Fibroblast of mammary gland (primary cell): ENCODE measurements at regions not wholly inside any gene's neighbourhood (a gene's known extent, or its start where the extent isn't known, plus 50 kb on each side); places are given as distances from the start of the nearest gene placed in this dataset.
"Not testable (repeated sequence)": the region's sequence is repeated elsewhere in the genome, so short reads cannot be mapped to it uniquely, and the experiment has no call there.

Experiments
- DNase-seq: peaks from one replicate; pipeline ENCODE4 v3.0.0-alpha.2; 2010; ENCODE audit warnings: low read depth
- H3K4me3 ChIP-seq: 2 replicates; pipeline ENCODE4 v1.5.1; 2011; ENCODE audit warnings: low read depth, mild to moderate bottlenecking, low read length, moderate library complexity; ENCODE audit not compliant: control insufficient read depth
- TF ChIP-seq, protein P1 (sequence below): conservative IDR thresholded peaks from 2 replicates; pipeline ENCODE4 v1.5.1; 2011; ENCODE audit warnings: low read depth, low read length, inconsistent platforms; ENCODE audit not compliant: control insufficient read depth, insufficient read depth

DNA sequence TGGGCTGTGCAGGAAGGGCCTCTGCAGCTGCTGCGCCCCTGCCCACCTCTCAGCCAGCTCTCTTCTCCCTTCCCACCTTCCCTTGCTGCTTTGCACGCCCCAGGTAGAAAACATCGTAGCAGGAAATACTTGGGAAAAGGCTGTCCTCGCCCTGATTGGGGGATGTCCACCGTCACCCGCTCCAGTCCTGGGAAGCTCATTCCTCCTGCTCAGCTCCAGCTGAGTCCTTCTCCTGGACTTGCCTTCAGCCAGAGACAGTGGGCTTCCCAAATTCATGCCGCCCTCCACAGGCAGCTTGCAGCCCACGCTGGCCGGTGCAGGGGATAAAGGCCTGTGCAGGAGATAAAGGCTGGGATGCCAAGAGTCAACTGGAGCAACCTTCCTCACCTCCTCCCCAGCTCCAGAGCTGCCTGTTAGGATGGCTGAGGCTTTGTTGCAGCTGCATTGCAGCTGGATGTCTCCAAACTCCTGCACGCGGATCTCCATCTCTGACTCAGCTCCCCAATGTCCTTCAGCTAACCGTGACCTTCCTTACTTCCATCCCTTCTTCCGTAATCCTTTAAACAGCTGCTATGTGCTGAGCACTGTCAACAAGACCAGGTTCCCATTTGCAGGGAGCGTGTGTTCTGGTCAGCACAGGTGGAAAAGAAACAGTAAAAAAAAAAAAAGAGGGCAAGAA lies 402.0 kb upstream of the TNRC6C start:
- TF ChIP-seq, protein P1, sequence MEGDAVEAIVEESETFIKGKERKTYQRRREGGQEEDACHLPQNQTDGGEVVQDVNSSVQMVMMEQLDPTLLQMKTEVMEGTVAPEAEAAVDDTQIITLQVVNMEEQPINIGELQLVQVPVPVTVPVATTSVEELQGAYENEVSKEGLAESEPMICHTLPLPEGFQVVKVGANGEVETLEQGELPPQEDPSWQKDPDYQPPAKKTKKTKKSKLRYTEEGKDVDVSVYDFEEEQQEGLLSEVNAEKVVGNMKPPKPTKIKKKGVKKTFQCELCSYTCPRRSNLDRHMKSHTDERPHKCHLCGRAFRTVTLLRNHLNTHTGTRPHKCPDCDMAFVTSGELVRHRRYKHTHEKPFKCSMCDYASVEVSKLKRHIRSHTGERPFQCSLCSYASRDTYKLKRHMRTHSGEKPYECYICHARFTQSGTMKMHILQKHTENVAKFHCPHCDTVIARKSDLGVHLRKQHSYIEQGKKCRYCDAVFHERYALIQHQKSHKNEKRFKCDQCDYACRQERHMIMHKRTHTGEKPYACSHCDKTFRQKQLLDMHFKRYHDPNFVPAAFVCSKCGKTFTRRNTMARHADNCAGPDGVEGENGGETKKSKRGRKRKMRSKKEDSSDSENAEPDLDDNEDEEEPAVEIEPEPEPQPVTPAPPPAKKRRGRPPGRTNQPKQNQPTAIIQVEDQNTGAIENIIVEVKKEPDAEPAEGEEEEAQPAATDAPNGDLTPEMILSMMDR: no peak
- H3K4me3 ChIP-seq: no peak overlapping the region
- no peak for DNase-seq

DNA sequence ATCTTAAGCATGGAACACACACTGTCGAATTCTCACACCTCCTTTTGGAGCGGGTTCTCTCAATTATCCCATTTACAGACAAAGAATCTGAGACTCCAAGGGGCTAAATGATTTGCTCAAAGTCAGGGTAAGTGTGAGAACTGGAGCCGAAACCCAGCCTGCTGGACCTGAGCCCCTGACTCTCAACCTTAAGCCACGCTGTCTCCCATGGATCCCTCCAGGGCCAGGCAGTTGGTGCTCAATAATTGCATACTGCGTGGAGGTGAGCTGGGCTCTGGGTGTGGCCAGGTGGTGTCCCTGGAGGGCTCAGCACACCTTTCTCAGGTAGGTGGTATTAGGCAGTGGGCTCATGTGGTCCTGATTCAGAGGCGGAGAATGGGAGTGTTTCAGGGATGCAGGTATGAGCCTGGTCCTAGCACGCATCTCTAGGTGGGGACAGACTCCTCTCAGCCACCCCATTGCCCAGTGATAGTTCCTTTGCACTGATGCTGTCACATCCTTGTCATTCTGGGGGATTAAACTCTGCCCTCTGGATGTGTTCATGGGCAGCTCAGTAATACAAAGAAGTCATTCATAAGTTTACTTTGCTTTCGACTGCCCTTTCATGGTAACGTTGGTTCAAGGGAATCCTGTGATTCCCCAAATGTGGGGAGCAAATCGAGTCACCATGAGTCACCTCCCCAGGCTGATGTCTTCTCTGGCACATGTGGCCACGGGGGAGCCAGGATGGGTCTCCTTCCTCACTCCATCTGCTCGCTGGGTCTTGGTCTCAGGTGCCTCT lies 399.5 kb upstream of the TNRC6C start:
- H3K4me3 ChIP-seq: no peak overlapping the region
- TF ChIP-seq, protein P1: no peak
- DNase-seq: no peak

DNA sequence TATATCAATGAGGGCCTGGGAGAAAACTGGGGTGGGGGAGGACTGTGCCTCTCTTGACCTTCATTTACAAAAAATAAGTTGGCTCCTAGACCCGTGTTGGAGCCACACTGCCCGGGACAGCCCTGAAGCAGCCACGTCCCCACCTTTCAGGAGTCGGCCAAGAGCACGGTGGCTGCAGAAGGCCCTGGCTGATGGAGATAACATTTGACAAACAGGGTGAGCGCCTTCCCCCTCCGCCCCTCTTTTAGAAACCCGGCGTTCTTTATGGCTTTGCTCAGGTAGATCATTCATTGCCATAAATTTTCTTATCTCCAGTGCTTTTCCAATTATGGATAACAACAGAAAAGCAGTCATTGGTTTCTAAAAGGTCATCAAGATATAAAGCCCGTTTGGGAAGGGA lies 398.1 kb upstream of the TNRC6C start:
- H3K4me3 ChIP-seq: no peak overlapping the region
- DNase-seq: no peak
- TF ChIP-seq, protein P1: no peak

DNA sequence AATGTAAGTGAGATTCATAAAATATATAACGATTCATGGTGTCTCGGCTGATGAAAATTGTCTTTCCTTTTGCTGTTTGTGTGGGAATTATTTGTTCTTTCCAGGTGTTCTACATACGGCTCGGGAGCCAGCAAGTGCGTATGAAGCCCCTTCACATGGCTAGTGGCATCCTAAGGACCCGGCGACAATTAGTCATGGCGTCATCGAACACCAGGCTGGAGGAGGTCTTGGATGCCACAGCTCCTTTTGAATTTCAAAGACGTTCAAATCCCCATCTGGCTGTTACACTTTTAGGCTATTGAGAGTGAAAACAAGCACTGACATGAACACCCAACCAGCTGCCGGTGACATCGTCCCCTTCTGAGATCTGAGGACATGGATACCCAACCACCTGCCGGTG lies 397.7 kb upstream of the TNRC6C start:
- H3K4me3 ChIP-seq: no peak overlapping the region
- TF ChIP-seq, protein P1: no peak

DNA sequence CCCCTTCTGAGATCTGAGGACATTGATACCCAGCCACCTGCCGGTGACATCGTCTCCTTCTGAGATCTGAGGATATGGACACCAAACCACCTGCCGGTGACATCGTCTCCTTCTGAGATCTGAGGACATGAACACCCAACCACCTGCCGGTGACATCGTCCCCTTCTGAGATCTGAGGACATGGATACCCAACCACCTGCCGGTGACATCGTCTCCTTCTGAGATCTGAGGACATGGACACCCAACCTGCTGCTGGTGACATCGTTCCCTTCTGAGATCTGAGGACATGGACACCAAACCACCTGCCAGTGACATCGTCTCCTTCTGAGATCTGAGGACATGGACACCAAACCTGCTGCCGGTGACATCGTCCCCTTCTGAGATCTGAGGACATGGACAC lies 396.1 kb upstream of the TNRC6C start:
- not testable (repeated sequence) for H3K4me3 ChIP-seq

More for the DNA sequence above, 397.7 kb upstream of the TNRC6C start:
- no peak for DNase-seq

DNA sequence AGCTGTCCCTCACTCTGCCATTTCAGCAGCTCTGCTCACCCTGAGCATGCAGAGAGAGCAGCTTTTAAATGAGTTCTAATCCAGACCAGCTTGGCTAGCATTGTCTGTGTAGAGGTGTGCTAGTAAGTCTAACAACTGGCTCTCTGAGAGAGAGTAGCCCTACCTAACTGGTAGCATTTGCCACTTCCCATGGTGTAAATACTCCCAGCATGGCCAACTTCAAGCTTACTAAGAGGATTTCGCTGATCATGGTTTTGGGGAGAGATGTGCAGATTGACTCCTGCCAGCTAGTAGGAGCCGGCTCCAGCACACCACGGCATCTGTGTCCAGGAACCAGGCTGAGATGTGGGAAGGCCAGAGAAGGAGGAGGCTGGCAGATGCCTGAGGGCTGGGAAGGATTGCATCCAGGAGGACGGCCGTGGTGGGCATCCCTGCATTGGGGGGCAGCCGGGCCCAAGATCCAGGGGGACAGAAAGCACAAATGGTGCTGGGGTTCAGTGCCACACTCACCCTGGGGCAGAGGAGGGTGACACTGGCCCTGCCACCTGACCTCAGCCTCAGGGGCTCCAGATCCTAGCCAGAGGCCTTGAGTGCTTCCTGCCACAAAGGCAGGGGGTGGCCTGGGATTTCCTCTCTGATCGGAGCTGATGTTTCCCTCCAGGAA lies 394.9 kb upstream of the TNRC6C start:
- TF ChIP-seq, protein P1: no peak
- H3K4me3 ChIP-seq: no peak overlapping the region
- DNase-seq: no peak

More for the DNA sequence above, 396.1 kb upstream of the TNRC6C start:
- not testable (repeated sequence) for DNase-seq

DNA sequence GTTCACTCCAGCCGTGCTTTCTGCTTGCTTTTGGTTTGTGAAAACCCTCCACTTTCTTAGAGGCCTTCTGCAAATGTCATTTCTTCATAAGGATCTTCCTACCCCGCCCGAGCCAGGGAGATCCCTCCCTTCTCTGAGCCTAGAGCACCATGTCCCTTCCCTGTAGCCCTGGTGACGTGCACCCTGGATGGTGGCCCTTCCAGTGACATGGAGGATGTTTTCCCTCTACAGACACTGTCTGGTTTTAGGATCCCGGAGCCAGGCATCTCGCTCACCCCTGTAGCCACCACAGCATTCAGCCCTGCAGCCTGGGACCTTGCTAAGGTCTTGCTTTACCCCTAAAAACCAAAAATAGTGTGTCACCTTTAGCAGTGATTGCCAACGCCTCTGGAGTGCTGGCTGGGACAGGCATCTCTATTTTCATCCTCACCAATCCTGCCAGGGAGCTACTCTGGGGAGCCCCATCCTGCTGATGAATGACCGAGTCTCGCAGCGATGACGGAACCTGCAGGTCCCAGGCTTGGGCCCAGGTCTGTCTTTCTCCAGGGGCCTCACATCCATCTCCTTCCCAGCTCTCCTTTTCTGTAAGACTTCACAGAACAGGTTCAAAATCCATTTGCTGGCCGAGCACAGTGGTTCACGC lies 394.1 kb upstream of the TNRC6C start:
- TF ChIP-seq, protein P1: no peak
- no peak for DNase-seq
- H3K4me3 ChIP-seq: no peak overlapping the region
